Neural progenitor cell (in vitro differentiated cells): ENCODE measurements at regions not wholly inside any gene's neighbourhood (a gene's known extent, or its start where the extent isn't known, plus 50 kb on each side); places are given as distances from the start of the nearest gene placed in this dataset.

Source experiments
- EZH2 ChIP-seq: fragments of 200-600 bp; sonication (generic); IDR thresholded peaks from 2 replicates; pipeline ENCODE4 v1.6.1; 2017; ENCODE audit warnings: antibody characterized with exemption, mild to moderate bottlenecking, moderate library complexity
- EZH2phosphoT487 ChIP-seq: fragments of 200-600 bp; sonication (generic); IDR thresholded peaks from 2 replicates; pipeline ENCODE4 v1.6.1; 2017; ENCODE audit warnings: antibody characterized with exemption
- TF ChIP-seq, protein P1 (sequence below): fragments of 200-600 bp; sonication (generic); IDR thresholded peaks from 2 replicates; pipeline ENCODE4 v1.5.1; 2017; ENCODE audit warnings: antibody characterized with exemption, mild to moderate bottlenecking

DNA sequence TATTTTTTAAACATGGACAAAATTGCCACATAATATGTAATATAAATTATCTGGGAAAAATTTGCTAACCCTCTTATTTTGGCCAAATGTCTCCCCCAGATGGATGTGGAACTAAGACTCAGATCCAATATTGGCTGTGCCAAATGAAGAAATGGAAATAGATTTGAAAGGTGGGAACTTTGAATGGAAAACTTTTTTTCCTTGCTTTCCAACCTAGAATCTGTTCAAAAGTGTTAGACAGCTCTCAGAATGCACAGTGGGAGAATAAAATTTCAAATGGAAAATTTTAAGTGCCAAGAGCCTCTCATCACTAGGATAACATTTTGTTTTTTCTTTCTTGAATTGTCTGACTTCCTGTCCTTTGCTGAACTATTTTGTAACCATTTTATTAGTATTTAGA is 142.6 kb upstream of the GAS1 start:
- TF ChIP-seq, protein P1, sequence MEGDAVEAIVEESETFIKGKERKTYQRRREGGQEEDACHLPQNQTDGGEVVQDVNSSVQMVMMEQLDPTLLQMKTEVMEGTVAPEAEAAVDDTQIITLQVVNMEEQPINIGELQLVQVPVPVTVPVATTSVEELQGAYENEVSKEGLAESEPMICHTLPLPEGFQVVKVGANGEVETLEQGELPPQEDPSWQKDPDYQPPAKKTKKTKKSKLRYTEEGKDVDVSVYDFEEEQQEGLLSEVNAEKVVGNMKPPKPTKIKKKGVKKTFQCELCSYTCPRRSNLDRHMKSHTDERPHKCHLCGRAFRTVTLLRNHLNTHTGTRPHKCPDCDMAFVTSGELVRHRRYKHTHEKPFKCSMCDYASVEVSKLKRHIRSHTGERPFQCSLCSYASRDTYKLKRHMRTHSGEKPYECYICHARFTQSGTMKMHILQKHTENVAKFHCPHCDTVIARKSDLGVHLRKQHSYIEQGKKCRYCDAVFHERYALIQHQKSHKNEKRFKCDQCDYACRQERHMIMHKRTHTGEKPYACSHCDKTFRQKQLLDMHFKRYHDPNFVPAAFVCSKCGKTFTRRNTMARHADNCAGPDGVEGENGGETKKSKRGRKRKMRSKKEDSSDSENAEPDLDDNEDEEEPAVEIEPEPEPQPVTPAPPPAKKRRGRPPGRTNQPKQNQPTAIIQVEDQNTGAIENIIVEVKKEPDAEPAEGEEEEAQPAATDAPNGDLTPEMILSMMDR: no peak
- no peak for TF ChIP-seq EZH2
- TF ChIP-seq EZH2phosphoT487: no peak
